GM19238 (cell line): ENCODE measurements at regions not wholly inside any gene's neighbourhood (a gene's known extent, or its start where the extent isn't known, plus 50 kb on each side); places are given as distances from the start of the nearest gene placed in this dataset.

Source experiments
- DNase-seq: peaks from one replicate; pipeline ENCODE4 v3.0.0; 2011; ENCODE audit warnings: low spot score; ENCODE audit not compliant: insufficient read length

GRCh38 chr6:105499136-105499870 is 96.4 kb upstream of the PREP start:
- no peak for DNase-seq

GRCh38 chr6:105497549-105497948 is 94.7 kb upstream of the PREP start:
- DNase-seq = no peak

- DNase-seq = no peak
Observed at GRCh38 chr6:105495515-105495914, 92.6 kb upstream of the PREP start.

GRCh38 chr6:105494688-105495087 is 91.8 kb upstream of the PREP start:
- no peak for DNase-seq

GRCh38 chr6:105493736-105494135 is 90.9 kb upstream of the PREP start:
- DNase-seq = no peak

GRCh38 chr6:105492706-105493673 is 90.1 kb upstream of the PREP start:
- DNase-seq = peak; percentile 15

GRCh38 chr6:105489216-105489530 is 86.3 kb upstream of the PREP start:
- no peak for DNase-seq

DNA sequence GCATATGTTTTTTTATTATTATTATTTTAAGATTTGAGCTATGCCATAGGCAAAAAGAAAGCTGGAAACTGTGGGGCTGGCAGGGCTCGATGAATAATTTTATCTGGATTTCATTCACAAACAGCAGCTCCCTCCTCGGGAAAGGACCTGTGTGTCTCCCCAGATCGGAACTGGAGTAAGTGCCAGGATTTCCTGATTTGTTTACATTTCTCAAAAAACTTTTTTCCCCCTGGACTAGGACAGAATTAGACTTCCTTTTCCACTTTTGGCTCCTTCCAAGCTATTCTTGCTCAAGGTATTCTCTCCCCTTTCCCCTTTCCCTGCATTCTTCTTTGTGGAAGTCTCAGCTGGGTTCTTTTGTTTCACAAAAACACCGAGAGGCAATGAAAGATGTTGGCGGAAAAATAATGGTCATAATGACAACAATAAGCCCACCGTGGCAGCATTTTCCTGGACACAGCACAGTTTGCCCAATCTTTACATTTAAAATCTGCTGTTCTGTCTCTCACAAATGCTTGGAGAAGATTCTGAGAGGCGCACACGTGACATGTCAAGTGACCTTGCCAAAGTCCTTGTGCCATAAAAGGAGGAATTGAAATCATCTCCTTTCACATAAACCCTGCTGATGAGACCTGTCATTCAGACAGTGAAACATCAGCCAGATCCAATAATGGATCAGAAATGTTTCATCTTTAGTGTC is 85.8 kb upstream of the PREP start:
- no peak for DNase-seq

- no peak for DNase-seq
Observed at GRCh38 chr6:105487040-105487790, 84.3 kb upstream of the PREP start.

- no peak for DNase-seq
Observed at GRCh38 chr6:105485456-105485855, 82.6 kb upstream of the PREP start.

- no peak for DNase-seq
Observed at GRCh38 chr6:105484238-105485161, 81.6 kb upstream of the PREP start.

DNA sequence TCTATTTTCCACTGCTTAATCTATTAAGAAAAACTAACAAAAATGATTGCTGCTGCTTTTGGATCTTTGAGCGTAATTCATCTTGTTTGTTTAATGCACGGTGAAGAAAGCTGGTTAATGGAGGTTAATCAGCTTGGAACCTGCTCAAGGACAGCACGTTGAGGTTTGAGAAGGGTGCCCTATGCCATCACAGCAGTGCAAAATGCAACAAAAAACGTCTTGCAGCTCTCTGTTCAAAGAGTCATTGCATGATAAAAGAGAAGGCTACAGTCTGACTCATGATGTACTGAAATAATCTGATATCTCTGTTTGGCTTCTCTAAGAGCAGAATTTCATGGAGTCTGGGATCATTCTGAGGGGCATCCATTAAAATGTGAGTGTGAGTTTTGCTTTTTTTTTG is 80.6 kb upstream of the PREP start:
- no peak for DNase-seq

- DNase-seq = no peak
Observed at GRCh38 chr6:105482921-105483320, 80.0 kb upstream of the PREP start.

- no peak for DNase-seq
Observed at GRCh38 chr6:105482227-105482844, 79.5 kb upstream of the PREP start.

GRCh38 chr6:105476978-105477377 is 74.1 kb upstream of the PREP start:
- DNase-seq = no peak

DNA sequence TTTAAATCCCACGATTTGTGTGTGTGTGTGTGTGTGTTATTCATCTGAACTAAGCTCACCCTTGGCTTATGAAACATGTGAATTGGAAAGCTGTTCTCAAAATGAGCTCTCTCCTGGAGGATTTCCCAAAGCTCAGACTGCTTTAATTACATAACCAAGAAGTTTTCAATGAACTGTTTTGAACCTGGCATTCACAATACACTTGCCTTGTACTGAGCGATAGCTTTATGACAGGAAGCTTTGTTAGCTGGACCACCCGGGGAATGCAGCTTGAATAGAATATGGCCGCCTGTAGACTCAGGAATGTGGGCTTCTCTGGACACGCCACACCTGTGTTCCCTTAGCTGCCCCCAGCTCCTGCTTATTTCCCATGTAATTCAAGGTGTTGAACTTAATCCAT is 71.4 kb upstream of the PREP start:
- no peak for DNase-seq

DNA sequence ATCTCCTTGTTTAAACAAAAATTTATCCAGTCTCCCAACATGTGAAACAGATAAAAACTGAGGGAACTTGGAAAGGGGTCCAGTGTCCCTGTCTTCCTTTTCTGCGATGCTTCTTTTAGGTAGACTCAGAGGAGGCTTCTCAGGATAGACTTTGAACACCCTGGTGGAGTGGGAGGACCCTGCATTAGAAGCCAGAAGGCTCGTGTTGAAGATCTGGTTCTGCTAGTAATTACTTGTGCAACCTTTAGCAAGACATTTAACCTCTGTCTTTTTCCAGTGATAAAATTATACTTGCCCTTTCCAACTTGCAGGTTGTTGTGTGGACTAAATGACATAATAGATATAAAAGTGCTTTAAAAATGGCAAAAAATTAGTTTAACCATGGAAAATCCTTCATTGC is 67.1 kb upstream of the PREP start:
- no peak for DNase-seq

- DNase-seq = no peak
Observed at GRCh38 chr6:105468850-105469249, 66.0 kb upstream of the PREP start.

- no peak for DNase-seq
Observed at GRCh38 chr6:105460860-105461259, 58.0 kb upstream of the PREP start.

DNA sequence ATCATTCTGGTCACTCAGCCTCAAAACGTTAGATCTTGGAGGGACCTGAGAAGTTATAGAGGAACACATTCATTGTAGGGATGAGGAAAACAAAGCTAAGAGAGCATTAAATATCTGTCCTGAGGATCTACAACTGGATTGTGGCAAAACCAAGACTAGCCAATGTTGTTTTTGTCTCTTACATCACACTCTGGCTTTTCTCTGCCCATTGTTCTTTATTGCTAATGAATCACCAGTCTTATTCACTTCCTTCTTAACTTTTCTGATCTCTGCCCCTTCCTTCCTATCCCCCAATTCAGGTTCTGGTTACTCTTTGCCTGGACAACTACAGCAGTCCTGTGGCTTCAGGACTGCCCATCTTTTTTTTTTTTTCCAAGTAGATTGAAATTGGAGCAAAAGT is 57.0 kb upstream of the PREP start:
- no peak for DNase-seq
